Bronchial epithelial cell (primary cell): ENCODE measurements at regions not wholly inside any gene's neighbourhood (a gene's known extent, or its start where the extent isn't known, plus 50 kb on each side); places are given as distances from the start of the nearest gene placed in this dataset.

Source experiments
- DNase-seq: peaks from one replicate; pipeline ENCODE4 v3.0.0-alpha.2; 2010; ENCODE audit warnings: low read depth
- FAIRE-seq: peaks from 2 replicates; lab custom pipeline; 2011; peaks lifted over from hg19 to GRCh38; lab: Jason Lieb, UNC
- H3K27me3 ChIP-seq: 2 replicates; pipeline ENCODE4 v1.5.1; 2011; ENCODE audit warnings: low read length; ENCODE audit not compliant: control insufficient read depth, insufficient read depth
- H3K36me3 ChIP-seq: 2 replicates; pipeline ENCODE4 v1.5.1; 2011; ENCODE audit warnings: low read length; ENCODE audit not compliant: control insufficient read depth, insufficient read depth
- H3K4me3 ChIP-seq: 2 replicates; pipeline ENCODE4 v1.5.1; 2011; ENCODE audit warnings: mild to moderate bottlenecking, low read depth, low read length, control low read depth
- CTCF ChIP-seq: IDR thresholded peaks from 2 replicates; pipeline ENCODE4 v1.5.1; 2011; ENCODE audit warnings: mild to moderate bottlenecking, moderate library complexity, low read length, control low read depth, inconsistent platforms; ENCODE audit not compliant: insufficient read depth, severe bottlenecking

- DNase-seq (no peak), FAIRE-seq (no peak)
- Histone ChIP-seq H3K36me3 (no peaks in the 10 kb centered on the region), H3K4me3 (no peak overlapping the region), H3K27me3 (no peaks in the 10 kb centered on the region)
- TF ChIP-seq CTCF, result no peak
Measured at GRCh38 chr20:48107560-48107959, 322.3 kb upstream of the SULF2 start.

- no peak for TF ChIP-seq CTCF
- Histone ChIP-seq H3K36me3 (no peaks in the 10 kb centered on the region), H3K27me3 (no peaks in the 10 kb centered on the region), H3K4me3 (no peak overlapping the region)
- FAIRE-seq, result no peak
- DNase-seq, result no peak
Measured at GRCh38 chr20:48106428-48106827, 321.1 kb upstream of the SULF2 start.

DNA sequence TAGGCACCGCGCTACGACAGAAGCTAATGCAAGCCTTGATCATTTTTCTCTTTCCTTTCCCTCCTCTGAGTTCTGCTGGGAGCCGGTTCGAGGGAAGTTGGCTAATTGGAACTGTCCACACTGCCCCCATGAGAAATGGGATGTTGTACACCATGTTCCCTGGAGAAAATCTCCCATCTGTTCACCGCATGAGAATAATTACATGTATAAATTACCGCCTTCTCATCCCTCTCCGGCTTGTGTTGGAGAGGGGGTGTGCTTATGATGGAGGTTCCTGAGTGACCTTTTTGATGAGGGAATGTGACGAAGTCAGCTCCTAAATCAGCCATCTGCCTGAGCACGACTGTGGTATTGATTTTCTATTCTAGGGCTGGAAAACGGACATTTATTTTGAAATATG lies 320.2 kb upstream of the SULF2 start:
- no peak for TF ChIP-seq CTCF
- no peak for FAIRE-seq
- no peak overlapping the region for H3K4me3 ChIP-seq
- no peak for DNase-seq
- no peaks in the 10 kb centered on the region for H3K27me3 ChIP-seq
- H3K36me3 ChIP-seq, result no peaks in the 10 kb centered on the region

- H3K4me3 ChIP-seq, result no peak overlapping the region
- FAIRE-seq, result no peak
- no peak for TF ChIP-seq CTCF
Measured at GRCh38 chr20:48102931-48103660, 317.8 kb upstream of the SULF2 start.

GRCh38 chr20:48102076-48102787 lies 317.0 kb upstream of the SULF2 start:
- H3K4me3 ChIP-seq, result no peak overlapping the region
- H3K27me3 ChIP-seq, result no peaks in the 10 kb centered on the region
- no peak for TF ChIP-seq CTCF
- no peak for DNase-seq
- no peak for FAIRE-seq
- no peaks in the 10 kb centered on the region for H3K36me3 ChIP-seq

More at GRCh38 chr20:48102931-48103660, 317.8 kb upstream of the SULF2 start:
- no peaks in the 10 kb centered on the region for H3K36me3 ChIP-seq
- DNase-seq, result no peak
- no peaks in the 10 kb centered on the region for H3K27me3 ChIP-seq
